Fibroblast of lung (primary cell): ENCODE measurements at regions not wholly inside any gene's neighbourhood (a gene's known extent, or its start where the extent isn't known, plus 50 kb on each side); places are given as distances from the start of the nearest gene placed in this dataset.
A peak's percentile ranks its signal among the peaks of the same experiment; 100 is the strongest.

Source experiments
- DNase-seq, 2 donors: peaks; one replicate each; pipeline versions ENCODE4 v3.0.0 to v3.0.0-alpha.2; 2010; ENCODE audit warnings: low read depth in 2 of 2
- H2AFZ ChIP-seq: 2 replicates; pipeline ENCODE4 v1.5.1; 2012; ENCODE audit warnings: low read length, control low read depth, inconsistent platforms
- H3K27ac ChIP-seq: 2 replicates; pipeline ENCODE4 v1.5.1; 2011; ENCODE audit warnings: low read length, control low read depth; ENCODE audit not compliant: insufficient read depth
- H3K27me3 ChIP-seq: 2 replicates; pipeline ENCODE4 v1.5.1; 2011; ENCODE audit warnings: mild to moderate bottlenecking, low read length; ENCODE audit not compliant: control insufficient read depth, insufficient read depth
- H3K36me3 ChIP-seq: 2 replicates; pipeline ENCODE4 v1.5.1; 2011; ENCODE audit warnings: low read length; ENCODE audit not compliant: control insufficient read depth, insufficient read depth
- H3K4me1 ChIP-seq: 2 replicates; pipeline ENCODE4 v1.5.1; 2011; ENCODE audit warnings: low read length; ENCODE audit not compliant: control insufficient read depth, insufficient read depth; ENCODE audit errors: extremely low read depth
- H3K4me2 ChIP-seq: 2 replicates; pipeline ENCODE4 v1.5.1; 2011; ENCODE audit warnings: low read length, control low read depth; ENCODE audit not compliant: insufficient read depth; ENCODE audit errors: extremely low read depth
- H3K4me3 ChIP-seq, 4 experiments: fragments of 200-600 bp in 1 of 4; sonication (generic) in 1 of 4; replicated peaks in 1 of 4; 2 replicates each; pipeline ENCODE4 v1.5.1; 2011 to 2016; ENCODE audit warnings: low read length in 4 of 4, low read depth in 3 of 4, mild to moderate bottlenecking in 3 of 4, control low read depth in 2 of 4, inconsistent platforms in 1 of 4, mixed read lengths in 1 of 4; ENCODE audit not compliant: insufficient read depth in 1 of 4; ENCODE audit errors: control extremely low read depth in 1 of 4
- H3K79me2 ChIP-seq: 2 replicates; pipeline ENCODE4 v1.5.1; 2012; ENCODE audit warnings: mild to moderate bottlenecking, low read length, inconsistent platforms; ENCODE audit not compliant: control insufficient read depth, insufficient read depth
- H3K9ac ChIP-seq: 2 replicates; pipeline ENCODE4 v1.5.1; 2011; ENCODE audit warnings: mild to moderate bottlenecking, low read length, control low read depth; ENCODE audit not compliant: insufficient read depth
- H3K9me3 ChIP-seq: 2 replicates; pipeline ENCODE4 v1.5.1; 2012; ENCODE audit warnings: low read depth, low read length; ENCODE audit not compliant: control insufficient read depth, insufficient read depth
- H4K20me1 ChIP-seq: 2 replicates; pipeline ENCODE4 v1.5.1; 2011; ENCODE audit warnings: low read length; ENCODE audit not compliant: control insufficient read depth, insufficient read depth; ENCODE audit errors: extremely low read depth
- CTCF ChIP-seq, 2 donors: IDR thresholded peaks in 1 of 2; conservative IDR thresholded peaks in 1 of 2; 1 replicate in 1 of 2; 2 replicates in 1 of 2; pipeline ENCODE4 v1.5.1; 2011 to 2012; ENCODE audit warnings: low read length in 2 of 2, control low read depth in 1 of 2, inconsistent platforms in 1 of 2, low read depth in 1 of 2, mild to moderate bottlenecking in 1 of 2
- EZH2 ChIP-seq: IDR thresholded peaks from 2 replicates; pipeline ENCODE4 v1.5.1; 2012; ENCODE audit warnings: low read length, control low read depth, mild to moderate bottlenecking; ENCODE audit errors: missing control alignments

- DNase-seq, result peak in 1 of 2 donors; percentile 45
- no peaks in the 10 kb centered on the region for H3K79me2 ChIP-seq
- H3K4me3 ChIP-seq, result no peak overlapping the region
- TF ChIP-seq CTCF (conservative IDR thresholded peaks at IDR 0.05 in 1 of 2, IDR thresholded peaks at IDR 0.05 in 1 of 2; ENCODE audit: low read depth in 1 of 2, low read length in 2 of 2) (no peak), EZH2 (no peak)
- no peak overlapping the region for H3K4me2 ChIP-seq
- no peak overlapping the region for H3K27ac ChIP-seq
- H2AFZ ChIP-seq, result no peak overlapping the region
- H4K20me1 ChIP-seq, result no peaks in the 10 kb centered on the region
- no peak overlapping the region for H3K9ac ChIP-seq
- H3K27me3 ChIP-seq, result no peaks in the 10 kb centered on the region
- H3K4me1 ChIP-seq, result no peaks in the 10 kb centered on the region
- H3K9me3 ChIP-seq, result no peaks in the 10 kb centered on the region
- no peaks in the 10 kb centered on the region for H3K36me3 ChIP-seq
Observed at GRCh38 chr3:165336786-165337185, 140.6 kb upstream of the SLITRK3 start.
